HepG2 (cell line): ENCODE measurements at regions not wholly inside any gene's neighbourhood (a gene's known extent, or its start where the extent isn't known, plus 50 kb on each side); places are given as distances from the start of the nearest gene placed in this dataset.

ENCODE experiments used
- FIP1L1 ChIP-seq: fragments of 200-400 bp; formaldehyde crosslinking; IDR thresholded peaks from 2 replicates; pipeline ENCODE4 v1.6.1; 2018; ENCODE audit warnings: low read depth, mild to moderate bottlenecking, low read length, moderate library complexity, borderline replicate concordance; ENCODE audit not compliant: insufficient read depth
- FOXO1 ChIP-seq: sonication (generic); formaldehyde crosslinking; IDR thresholded peaks from 2 replicates; pipeline ENCODE4 v1.4.0; 2020; ENCODE audit warnings: missing genetic modification reagents
- HNF1A ChIP-seq, 2 experiments: sonication (generic) in 1 of 2; formaldehyde crosslinking in 1 of 2; IDR thresholded peaks; 2 replicates each; pipeline versions ENCODE4 v1.4.0 to v1.6.1; 2016 to 2020; ENCODE audit warnings: borderline replicate concordance in 1 of 2, low read depth in 1 of 2, mild to moderate bottlenecking in 1 of 2, missing genetic modification reagents in 1 of 2
- IRF9 ChIP-seq: sonication (generic); formaldehyde crosslinking; IDR thresholded peaks from 2 replicates; pipeline ENCODE4 v1.8.0; 2022; ENCODE audit warnings: missing genetic modification reagents, mild to moderate bottlenecking, borderline replicate concordance
- JUND ChIP-seq: sonication (generic); formaldehyde crosslinking; IDR thresholded peaks from 2 replicates; pipeline ENCODE4 v1.8.0; 2022; ENCODE audit warnings: mild to moderate bottlenecking, missing genetic modification reagents
- LCORL ChIP-seq, 2 experiments: fragments of 450-650 bp in 1 of 2; sonication (generic) in 1 of 2; formaldehyde crosslinking in 1 of 2; IDR thresholded peaks; 2 replicates each; pipeline versions ENCODE4 v1.5.0 to v1.6.1; 2017 to 2020; ENCODE audit warnings: antibody characterized with exemption in 1 of 2, missing genetic modification reagents in 1 of 2
- NCOA5 ChIP-seq: sonication (generic); formaldehyde crosslinking; IDR thresholded peaks from 2 replicates; pipeline ENCODE4 v1.4.0; 2020; ENCODE audit warnings: missing genetic modification reagents
- SALL2 ChIP-seq: sonication (generic); formaldehyde crosslinking; IDR thresholded peaks from 2 replicates; pipeline ENCODE4 v1.8.1; 2023; ENCODE audit warnings: mild to moderate bottlenecking, missing genetic modification reagents, inconsistent platforms
- SNRNP70 ChIP-seq: fragments of 200-400 bp; formaldehyde crosslinking; IDR thresholded peaks from 2 replicates; pipeline ENCODE4 v1.6.1; 2017; ENCODE audit warnings: mild to moderate bottlenecking, low read depth, low read length, moderate library complexity
- TARDBP ChIP-seq: sonication (generic); formaldehyde crosslinking; IDR thresholded peaks from 2 replicates; pipeline ENCODE4 v1.8.0; 2022; ENCODE audit warnings: mild to moderate bottlenecking, missing genetic modification reagents
- TEAD3 ChIP-seq: optimal IDR thresholded peaks from 2 replicates; pipeline ENCODE3; 2016; ENCODE audit warnings: borderline replicate concordance
- THRA ChIP-seq: sonication (generic); formaldehyde crosslinking; IDR thresholded peaks from 2 replicates; pipeline ENCODE4 v1.4.0; 2020; ENCODE audit warnings: missing genetic modification reagents, borderline replicate concordance
- U2AF1 ChIP-seq: fragments of 200-400 bp; formaldehyde crosslinking; optimal IDR thresholded peaks from 2 replicates; pipeline ENCODE3; 2017; ENCODE audit warnings: mild to moderate bottlenecking, low read depth, low read length
- ZBTB37 ChIP-seq: sonication (generic); formaldehyde crosslinking; IDR thresholded peaks from 2 replicates; pipeline ENCODE4 v1.4.0; 2020; ENCODE audit warnings: mild to moderate bottlenecking, missing genetic modification reagents
- ZFP91 ChIP-seq: sonication (generic); formaldehyde crosslinking; IDR thresholded peaks from 2 replicates; pipeline ENCODE4 v1.9.0; 2022; ENCODE audit warnings: missing genetic modification reagents, mild to moderate bottlenecking, borderline replicate concordance
- ZNF234 ChIP-seq: sonication (generic); formaldehyde crosslinking; conservative IDR thresholded peaks from 2 replicates; pipeline ENCODE4 v1.5.1; 2020; ENCODE audit warnings: mild to moderate bottlenecking, missing genetic modification reagents
- ZNF30 ChIP-seq: sonication (generic); formaldehyde crosslinking; IDR thresholded peaks from 2 replicates; pipeline ENCODE4 v1.5.0; 2020; ENCODE audit warnings: mild to moderate bottlenecking, missing genetic modification reagents
- ZNF629 ChIP-seq: sonication (generic); formaldehyde crosslinking; conservative IDR thresholded peaks from 2 replicates; pipeline ENCODE4 v1.5.0; 2020; ENCODE audit warnings: missing genetic modification reagents
- ZNF768 ChIP-seq: sonication (generic); formaldehyde crosslinking; IDR thresholded peaks from 2 replicates; pipeline ENCODE4 v1.4.0; 2020; ENCODE audit warnings: missing genetic modification reagents
- ZNF773 ChIP-seq: sonication (generic); formaldehyde crosslinking; IDR thresholded peaks from 2 replicates; pipeline ENCODE4 v1.4.0; 2020; ENCODE audit warnings: missing genetic modification reagents, borderline replicate concordance

GRCh38 chr12:93039930-93040329 lies 110.8 kb upstream of the EEA1 start (continued):
- TF ChIP-seq ZFP91 (CRISPR knock-in tag) = no peak
- TF ChIP-seq TEAD3 (CRISPR knock-in tag) = peak; percentile 17
- TF ChIP-seq LCORL (IDR thresholded peaks at IDR 0.05) = no peak
- no peak for TF ChIP-seq LCORL (CRISPR knock-in tag; IDR thresholded peaks at IDR 0.05)
- no peak for TF ChIP-seq ZNF773
- peak; percentile 41; the same call in 1 of the 2 replicates for TF ChIP-seq HNF1A (IDR thresholded peaks at IDR 0.05; ENCODE audit: low read depth)
- no peak for TF ChIP-seq HNF1A (CRISPR knock-in tag; IDR thresholded peaks at IDR 0.05; ENCODE audit: borderline replicate concordance)
- TF ChIP-seq SNRNP70 = no peak
- no peak for TF ChIP-seq TARDBP (CRISPR knock-in tag)
- TF ChIP-seq ZNF629 (CRISPR knock-in tag) = no peak
- no peak for TF ChIP-seq NCOA5 (CRISPR knock-in tag)
- TF ChIP-seq FIP1L1 = no peak
- no peak for TF ChIP-seq ZBTB37 (CRISPR knock-in tag)
- no peak for TF ChIP-seq IRF9
- TF ChIP-seq U2AF1 = no peak
- TF ChIP-seq JUND (CRISPR knock-in tag) = no peak
- TF ChIP-seq ZNF768 (CRISPR knock-in tag) = no peak
- no peak for TF ChIP-seq ZNF30 (CRISPR knock-in tag)
- no peak for TF ChIP-seq ZNF234 (CRISPR knock-in tag)
- TF ChIP-seq FOXO1 (CRISPR knock-in tag) = peak; percentile 25; the same call in 1 of the 2 replicates
- TF ChIP-seq SALL2 (CRISPR knock-in tag) = no peak
- peak; percentile 24; the same call in 1 of the 2 replicates for TF ChIP-seq THRA (CRISPR knock-in tag)
